ENCODE measurements at regions not wholly inside any gene's neighbourhood (a gene's known extent, or its start where the extent isn't known, plus 50 kb on each side); places are given as distances from the start of the nearest gene placed in this dataset.
A peak's percentile ranks its signal among the peaks of the same experiment; 100 is the strongest.
"Not testable (repeated sequence)": the region's sequence is repeated elsewhere in the genome, so short reads cannot be mapped to it uniquely, and the experiment has no call there.

- DNase-seq, result no peak
Observed at GRCh38 chr15:19974998-19975397, 566.6 kb downstream of the GOLGA6L6 start.

- peak; percentile 26 for DNase-seq
Observed at GRCh38 chr15:19973718-19974117, 567.9 kb downstream of the GOLGA6L6 start.

- not testable (repeated sequence) for DNase-seq
Observed at GRCh38 chr15:19972582-19972981, 569.0 kb downstream of the GOLGA6L6 start.

- not testable (repeated sequence) for DNase-seq
Observed at GRCh38 chr15:19965574-19965973, 576.0 kb downstream of the GOLGA6L6 start.

GRCh38 chr15:19964480-19964879, 577.1 kb downstream of the GOLGA6L6 start:
- DNase-seq, result not testable (repeated sequence)

- no peak for DNase-seq
Observed at GRCh38 chr15:19956124-19956796, 585.3 kb downstream of the GOLGA6L6 start.

- DNase-seq, result no peak
Observed at GRCh38 chr15:19944261-19944888, 597.2 kb downstream of the GOLGA6L6 start.

- DNase-seq, result no peak
Observed at GRCh38 chr15:19943515-19943914, 598.1 kb downstream of the GOLGA6L6 start.

- DNase-seq, result not testable (repeated sequence)
Observed at GRCh38 chr15:19903281-19903680, 638.3 kb downstream of the GOLGA6L6 start.

GRCh38 chr15:19902388-19902787, 639.2 kb downstream of the GOLGA6L6 start:
- not testable (repeated sequence) for DNase-seq

GRCh38 chr15:19901414-19901813, 640.2 kb downstream of the GOLGA6L6 start:
- DNase-seq, result not testable (repeated sequence)

- no peak for DNase-seq
Observed at GRCh38 chr15:19899021-19899824, 642.4 kb downstream of the GOLGA6L6 start.

- not testable (repeated sequence) for DNase-seq
Observed at GRCh38 chr15:19888811-19889210, 652.8 kb downstream of the GOLGA6L6 start.

GRCh38 chr15:19844061-19844460, 697.5 kb downstream of the GOLGA6L6 start:
- not testable (repeated sequence) for DNase-seq
